ENCODE measurements at regions not wholly inside any gene's neighbourhood (a gene's known extent, or its start where the extent isn't known, plus 50 kb on each side); places are given as distances from the start of the nearest gene placed in this dataset.

DNA sequence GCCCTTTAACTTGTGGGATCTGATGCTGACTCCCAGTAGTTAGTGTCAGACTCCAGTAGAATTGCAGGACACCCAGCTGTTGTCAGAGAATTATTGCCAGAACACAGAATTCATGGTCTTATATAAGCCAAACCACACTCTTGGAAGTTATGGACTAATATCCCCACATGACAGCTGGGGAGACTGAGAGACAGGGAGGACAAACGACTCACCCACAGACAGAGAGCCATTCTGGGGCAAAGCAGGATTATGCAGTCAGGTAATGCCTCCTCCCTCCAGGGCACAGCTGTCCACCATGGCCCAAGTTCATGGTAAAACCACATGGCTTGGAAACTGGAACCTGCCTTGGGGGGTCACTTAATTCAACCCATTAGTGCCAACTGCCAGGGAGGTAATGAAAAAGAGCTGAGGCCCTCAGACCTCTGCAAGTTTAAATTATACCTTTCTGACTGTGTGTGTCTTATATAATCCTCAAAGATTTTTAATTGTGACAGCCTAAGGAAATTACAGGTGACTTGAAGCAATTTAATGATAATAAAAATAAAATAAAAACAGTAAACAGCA is 299.5 kb downstream of the BUD13 start:
- DNase-seq (ENCODE audit: low read depth) = no peak

DNA sequence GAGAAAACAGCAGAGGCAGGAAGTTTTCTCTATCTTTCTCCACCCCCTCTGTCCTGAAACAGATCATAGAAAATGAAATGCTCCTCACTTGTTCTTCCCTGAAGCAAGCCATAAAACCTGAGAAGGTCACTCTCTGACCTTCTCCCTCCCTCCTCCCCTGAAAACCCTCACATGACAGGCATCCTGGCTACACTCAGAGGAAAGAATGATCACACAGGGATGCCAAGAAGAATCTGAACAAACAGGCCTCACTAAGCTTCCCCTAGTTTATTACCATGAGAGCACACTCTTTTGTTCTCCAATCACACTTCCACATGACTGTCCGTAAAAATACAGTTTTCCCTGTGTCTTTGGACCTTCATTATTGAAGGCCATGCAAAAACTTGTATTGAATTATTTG is 300.1 kb downstream of the BUD13 start:
- no peak for DNase-seq (ENCODE audit: low read depth)

GRCh38 chr11:116471608-116472256 is 301.1 kb downstream of the BUD13 start:
- DNase-seq (ENCODE audit: low read depth) = no peak

DNA sequence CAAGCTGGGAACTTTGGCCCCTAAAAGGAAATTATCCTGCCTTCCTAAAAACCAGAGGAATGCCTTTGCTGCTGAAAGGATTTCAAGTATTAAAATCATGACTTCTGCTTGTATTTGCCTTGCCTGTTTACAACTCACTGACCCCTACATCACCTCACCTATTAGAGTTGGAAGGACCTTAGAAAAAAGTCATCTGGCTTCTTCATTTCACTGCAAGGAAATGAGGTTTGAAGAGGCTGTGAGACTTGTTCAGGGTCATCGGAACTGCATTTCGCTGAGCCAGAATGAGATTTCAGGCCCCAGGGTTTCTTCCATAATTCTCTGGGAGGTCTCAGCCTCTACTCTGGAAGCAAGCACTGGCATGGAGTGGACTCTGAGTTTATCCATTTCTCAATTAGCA is 304.1 kb downstream of the BUD13 start:
- no peak for DNase-seq (ENCODE audit: low read depth)

- no peak for DNase-seq (ENCODE audit: low read depth)
These were observed 305.0 kb downstream of the BUD13 start for GRCh38 chr11:116467823-116468222.

DNA sequence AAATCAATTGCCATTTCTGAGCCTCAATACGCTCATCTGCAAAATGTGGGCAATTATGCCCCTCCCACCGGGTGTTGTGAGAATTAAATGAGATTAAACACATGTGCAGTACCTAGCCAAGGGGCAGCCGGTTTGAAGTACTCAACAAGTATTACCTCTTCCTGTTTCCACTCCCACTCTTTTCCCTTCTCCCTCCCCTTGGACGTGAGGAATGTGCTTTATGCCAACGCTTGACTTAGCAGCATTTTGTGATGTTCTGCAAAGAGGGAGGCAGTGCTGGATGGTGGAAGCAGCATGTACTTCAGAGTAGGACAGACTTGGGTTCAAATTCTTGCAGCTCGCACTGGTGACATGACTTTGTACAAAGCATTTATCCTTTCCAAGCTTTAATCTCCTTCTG is 306.0 kb downstream of the BUD13 start:
- no peak for DNase-seq (ENCODE audit: low read depth)

DNA sequence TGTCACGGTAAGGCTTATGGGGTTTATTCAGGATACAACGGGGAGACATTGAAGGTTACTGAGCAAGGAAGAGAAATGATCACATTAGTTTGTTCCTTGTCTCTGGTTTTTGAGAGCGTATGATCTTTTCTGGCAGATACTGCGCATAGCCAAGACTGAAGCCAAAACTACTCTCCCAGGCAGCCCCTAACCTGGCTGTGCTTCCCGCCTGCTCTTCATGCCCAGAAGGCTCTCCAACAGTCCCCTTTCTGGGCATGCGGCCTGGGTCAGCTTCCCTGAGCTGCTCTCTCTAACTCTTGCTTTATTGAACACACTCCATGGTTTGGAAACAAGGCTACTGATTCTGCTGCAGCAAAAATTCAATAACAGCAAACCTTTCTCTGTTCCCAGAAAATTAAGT is 306.6 kb downstream of the BUD13 start:
- DNase-seq (ENCODE audit: low read depth) = no peak

- no peak for DNase-seq (ENCODE audit: low read depth)
These were observed 307.7 kb downstream of the BUD13 start for GRCh38 chr11:116465056-116465455.

DNA sequence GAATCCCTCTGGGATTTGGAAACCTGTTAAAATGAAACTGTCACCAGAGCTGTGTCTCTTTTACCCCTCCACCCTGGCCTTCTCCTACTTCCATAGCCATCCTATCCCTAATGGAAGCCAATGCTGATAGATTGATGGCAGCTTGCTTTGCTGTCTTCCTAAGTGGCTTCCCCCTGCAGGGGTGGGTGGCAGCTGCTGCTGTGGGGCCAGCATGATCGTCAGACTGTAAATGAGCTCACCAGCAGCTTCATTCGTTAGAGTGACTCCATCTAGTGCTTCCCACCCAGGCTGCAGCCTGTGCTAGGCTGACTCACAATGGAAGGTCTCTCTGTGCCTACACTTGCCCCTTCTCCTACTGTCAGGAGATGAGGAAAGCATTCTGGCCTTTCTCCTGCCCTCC is 311.0 kb downstream of the BUD13 start:
- no peak for DNase-seq (ENCODE audit: low read depth)

- no peak for DNase-seq (ENCODE audit: low read depth)
These were observed 312.4 kb downstream of the BUD13 start for GRCh38 chr11:116460156-116460920.

- DNase-seq (ENCODE audit: low read depth) = no peak
These were observed 313.4 kb downstream of the BUD13 start for GRCh38 chr11:116459185-116460045.

DNA sequence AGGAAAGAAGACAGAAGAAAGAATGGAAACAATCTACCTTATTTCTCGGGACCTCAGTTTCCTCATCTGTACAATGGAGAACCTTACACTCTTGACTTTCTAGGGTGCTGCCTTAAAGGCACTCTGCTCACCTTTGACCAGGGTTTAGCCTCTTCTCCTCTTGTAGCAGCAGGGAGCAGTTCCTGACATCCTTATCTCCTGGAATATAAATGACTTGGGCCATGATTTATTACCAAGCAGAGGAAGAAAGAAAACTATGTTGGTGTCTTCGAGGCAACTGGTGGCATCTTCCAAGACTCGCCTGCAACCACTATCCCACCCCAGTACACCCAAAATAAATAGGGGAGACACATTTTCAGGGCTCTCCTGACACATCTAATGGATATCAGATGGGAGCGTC is 314.2 kb downstream of the BUD13 start:
- no peak for DNase-seq (ENCODE audit: low read depth)

DNA sequence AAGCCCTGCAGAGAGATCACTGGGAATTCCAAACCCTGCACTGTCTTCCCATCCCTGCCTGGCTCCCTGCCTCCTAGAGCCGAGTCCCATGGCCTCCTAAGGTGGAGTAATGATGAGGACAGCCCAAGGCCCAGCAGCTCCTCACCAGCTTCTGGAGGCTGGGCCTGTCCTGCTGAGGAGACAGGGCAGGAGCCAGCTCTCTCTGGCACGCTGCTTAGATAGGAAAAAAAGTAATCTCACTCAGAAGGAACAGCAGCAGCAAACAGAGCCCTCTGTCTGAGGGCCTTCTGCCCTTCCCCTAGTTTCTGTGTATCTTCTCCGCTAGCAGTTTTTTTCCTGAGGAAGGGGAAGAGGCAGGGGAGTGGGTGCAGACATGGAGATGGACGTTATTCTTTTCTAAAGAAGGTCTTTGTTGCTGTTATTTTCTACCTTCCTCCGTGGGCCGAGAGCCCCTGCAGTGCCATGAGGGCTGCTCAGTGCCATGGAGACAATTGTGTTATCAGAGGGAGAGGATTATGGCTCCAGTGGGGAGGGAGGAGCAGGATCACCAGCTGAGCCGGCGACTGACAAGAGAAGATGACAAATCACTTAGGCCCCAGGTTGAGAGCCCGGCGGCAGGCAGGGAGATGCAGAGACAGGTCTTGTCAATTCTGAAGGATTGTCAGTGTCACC is 315.3 kb downstream of the BUD13 start:
- no peak for DNase-seq (ENCODE audit: low read depth)

DNA sequence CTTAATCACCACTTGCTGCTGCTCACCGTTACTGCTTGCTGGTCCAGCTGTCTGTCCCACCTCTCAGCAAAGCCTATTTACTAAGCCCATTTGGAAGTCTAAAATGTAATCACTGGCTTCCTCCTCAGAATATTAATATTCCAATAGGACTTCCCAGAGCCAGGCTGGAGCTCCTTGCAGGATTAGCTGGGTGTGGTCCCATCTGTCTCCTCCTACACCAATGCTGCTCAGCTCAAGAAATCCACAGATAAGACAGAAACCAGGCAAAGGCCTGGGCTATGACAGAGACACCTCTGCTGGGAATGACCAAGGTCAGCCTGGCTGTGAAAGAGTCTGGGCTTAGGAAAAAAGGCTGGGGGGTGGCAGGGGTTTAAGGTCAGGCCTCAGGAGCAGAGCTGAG is 317.8 kb downstream of the BUD13 start:
- DNase-seq (ENCODE audit: low read depth) = no peak

- no peak for DNase-seq (ENCODE audit: low read depth)
These were observed 318.7 kb downstream of the BUD13 start for GRCh38 chr11:116454020-116454645.

- DNase-seq (ENCODE audit: low read depth) = no peak
These were observed 320.3 kb downstream of the BUD13 start for GRCh38 chr11:116452461-116452860.

DNA sequence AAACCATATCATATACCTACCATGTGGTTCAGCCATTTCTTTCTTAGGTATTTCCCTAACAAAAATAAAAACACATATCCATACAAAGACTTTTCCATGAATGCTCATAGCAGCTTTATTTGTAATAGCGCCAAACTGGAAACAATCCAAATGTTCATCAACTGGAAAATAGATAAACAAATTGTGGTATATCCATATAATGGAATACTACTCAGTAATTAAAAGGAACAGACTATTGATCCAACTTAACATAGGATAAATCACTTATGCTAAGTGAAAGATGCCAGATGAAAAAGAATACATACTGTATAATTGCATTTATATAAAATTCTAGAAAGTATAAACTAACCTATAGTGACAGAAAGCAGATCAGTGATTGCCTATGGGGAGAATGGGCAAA is 323.3 kb downstream of the BUD13 start:
- no peak for DNase-seq (ENCODE audit: low read depth)

DNA sequence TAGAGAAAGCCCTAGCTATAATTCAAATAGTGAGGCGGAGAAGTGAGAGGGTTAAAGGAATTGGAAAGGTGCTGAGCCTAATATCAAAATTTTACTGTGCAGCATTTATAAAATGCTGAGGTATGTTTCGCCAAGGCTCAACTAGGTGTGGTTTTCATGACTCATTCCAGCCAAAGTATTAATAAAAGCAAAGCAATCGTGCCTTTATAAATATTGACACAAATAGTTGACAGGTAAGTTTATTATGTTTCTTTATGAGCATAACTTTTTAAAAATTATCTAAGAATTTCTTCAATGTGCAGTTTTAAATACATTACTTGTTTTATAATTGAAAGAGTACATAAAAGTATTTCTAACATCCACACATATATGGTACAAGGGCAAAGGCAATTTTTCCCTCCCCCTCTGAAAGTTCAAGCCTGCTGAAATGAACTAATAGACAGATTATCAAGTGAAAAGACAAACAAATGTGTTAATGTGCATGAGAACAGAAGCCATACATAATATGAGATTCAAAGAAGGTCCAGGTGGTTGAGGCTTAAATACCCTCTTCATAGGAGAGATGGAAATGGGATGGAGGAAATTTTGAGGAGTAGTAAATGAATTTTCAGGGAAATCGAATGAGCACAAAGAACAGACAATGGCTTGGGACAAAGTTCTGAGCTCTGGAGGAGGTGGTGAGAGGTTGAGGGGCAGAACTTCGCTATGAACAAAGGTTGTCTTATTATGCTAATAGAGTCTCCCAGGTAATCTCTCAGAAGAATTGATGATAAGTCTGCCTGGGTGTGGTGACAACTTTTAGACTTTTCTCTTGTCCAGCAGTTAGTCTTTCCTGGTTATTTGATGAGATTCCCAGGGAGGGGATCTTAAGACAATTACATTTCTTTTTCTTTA is 326.5 kb downstream of the BUD13 start:
- DNase-seq (ENCODE audit: low read depth) = no peak

GRCh38 chr11:116445108-116446047 is 327.4 kb downstream of the BUD13 start:
- DNase-seq (ENCODE audit: low read depth) = no peak

Measured in T-helper 22 cell (primary cell).